Activated CD4-positive, alpha-beta memory T cell treated with anti-CD3 and anti-CD28 coated beads for 36 hours (primary cell): ENCODE measurements at regions not wholly inside any gene's neighbourhood (a gene's known extent, or its start where the extent isn't known, plus 50 kb on each side); places are given as distances from the start of the nearest gene placed in this dataset.

Source experiments
- CTCF ChIA-PET: fragments of 350-600 bp; sonication (Branson Sonifier 250); formaldehyde crosslinking; loops from one replicate; lab custom pipeline; 2021; ENCODE audit warnings: antibody characterized with exemption, inconsistent platforms; lab: Charles Lee
- POLR2A ChIA-PET: fragments of 350-600 bp; sonication (Branson Sonifier 250); formaldehyde crosslinking; loops from one replicate; lab custom pipeline; 2021; ENCODE audit warnings: antibody characterized with exemption; lab: Charles Lee
- DNase-seq: peaks from one replicate; pipeline ENCODE4 v3.0.0-alpha.2; 2020
- H3K27ac Mint-ChIP-seq: one replicate; pipeline ENCODE4 v1.8.0; 2021; ENCODE audit warnings: mixed read lengths
- H3K27me3 Mint-ChIP-seq: one replicate; pipeline ENCODE4 v1.8.0; 2021; ENCODE audit warnings: mixed read lengths
- H3K36me3 Mint-ChIP-seq: one replicate; pipeline ENCODE4 v1.8.0; 2021; ENCODE audit warnings: mixed read lengths
- H3K4me1 Mint-ChIP-seq: one replicate; pipeline ENCODE4 v1.8.0; 2021; ENCODE audit warnings: low read depth, mixed read lengths
- H3K4me3 Mint-ChIP-seq: one replicate; pipeline ENCODE4 v1.8.0; 2021; ENCODE audit warnings: mild to moderate bottlenecking, mixed read lengths
- H3K9me3 Mint-ChIP-seq: one replicate; pipeline ENCODE4 v1.8.0; 2021; ENCODE audit warnings: mixed read lengths
- intact Hi-C: fragments of 100-400 bp; cut with micrococcal nuclease; formaldehyde crosslinking; loops from one replicate; pipeline ENCODE4 v1.15.1; 2023

DNA sequence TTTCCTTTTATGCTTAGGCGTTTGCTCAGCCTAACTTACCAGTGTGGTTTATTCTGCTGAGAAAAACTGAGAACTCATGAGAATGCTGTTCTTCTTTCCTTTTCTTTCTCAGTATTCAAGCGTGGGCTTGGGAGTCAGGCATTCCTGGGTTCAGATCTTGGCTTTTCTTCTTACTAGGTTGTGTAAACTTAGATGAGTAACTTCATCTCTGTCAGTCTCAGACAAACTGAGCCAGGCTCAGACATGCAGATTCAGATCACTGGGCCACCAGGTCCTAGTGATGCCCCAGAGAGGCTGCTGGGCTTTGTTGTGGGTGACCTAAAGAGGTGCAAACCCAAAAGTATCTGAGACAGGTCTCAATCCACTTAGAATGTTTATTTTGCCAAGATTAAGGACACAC is 95.8 kb upstream of the MPHOSPH6 start:
- Mint-ChIP-seq H3K36me3 (no peaks in the 10 kb centered on the region), H3K9me3 (peaks cover 3% of the 10 kb centered on the region), H3K27me3 (peaks cover 19% of the 10 kb centered on the region), H3K4me3 (no peak overlapping the region), H3K27ac (no peak overlapping the region), H3K4me1 (no peaks in the 10 kb centered on the region)
- POLR2A ChIA-PET = no interaction called here
- CTCF ChIA-PET = no interaction called here
- DNase-seq = peak; percentile 15
- intact Hi-C loops = no loop called here

DNA sequence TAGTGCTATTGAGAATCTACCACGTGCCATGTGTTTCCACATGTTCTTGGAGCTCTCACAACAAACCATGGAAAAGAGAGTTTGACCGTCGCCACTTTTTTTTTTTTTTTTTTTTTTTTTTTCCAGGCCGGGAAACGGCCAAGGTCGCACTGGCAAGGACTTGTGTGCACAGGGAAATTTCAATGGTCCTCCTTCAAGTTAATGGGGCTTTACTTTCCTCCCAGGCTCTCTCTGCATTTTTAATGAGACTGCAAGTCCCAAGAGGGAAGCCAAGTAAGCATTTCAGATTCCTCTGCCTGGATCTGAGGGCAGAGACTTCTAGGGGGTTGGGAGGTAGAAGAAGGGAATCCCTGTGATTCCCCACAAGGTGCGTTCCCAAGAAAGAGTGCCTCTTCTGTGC is 94.7 kb upstream of the MPHOSPH6 start:
- Mint-ChIP-seq H3K4me3 (no peak overlapping the region), H3K36me3 (no peaks in the 10 kb centered on the region), H3K9me3 (peaks cover 12% of the 10 kb centered on the region), H3K27ac (no peak overlapping the region), H3K4me1 (no peaks in the 10 kb centered on the region), H3K27me3 (peaks cover 11% of the 10 kb centered on the region)
- intact Hi-C loops = loop anchor here (5.0 kb wide), 1 partner anchor 953 kb away; no protein-coding TSS in a partner anchor
- ChIA-PET CTCF (interaction anchor here (1.2 to 3.9 kb wide), 17 partner anchors 8 to 1182 kb away, joined by 3 to 29 read pairs (median 9); partner anchors contain the start of gene MPHOSPH6), POLR2A (no interaction called here)
- DNase-seq = no peak

DNA sequence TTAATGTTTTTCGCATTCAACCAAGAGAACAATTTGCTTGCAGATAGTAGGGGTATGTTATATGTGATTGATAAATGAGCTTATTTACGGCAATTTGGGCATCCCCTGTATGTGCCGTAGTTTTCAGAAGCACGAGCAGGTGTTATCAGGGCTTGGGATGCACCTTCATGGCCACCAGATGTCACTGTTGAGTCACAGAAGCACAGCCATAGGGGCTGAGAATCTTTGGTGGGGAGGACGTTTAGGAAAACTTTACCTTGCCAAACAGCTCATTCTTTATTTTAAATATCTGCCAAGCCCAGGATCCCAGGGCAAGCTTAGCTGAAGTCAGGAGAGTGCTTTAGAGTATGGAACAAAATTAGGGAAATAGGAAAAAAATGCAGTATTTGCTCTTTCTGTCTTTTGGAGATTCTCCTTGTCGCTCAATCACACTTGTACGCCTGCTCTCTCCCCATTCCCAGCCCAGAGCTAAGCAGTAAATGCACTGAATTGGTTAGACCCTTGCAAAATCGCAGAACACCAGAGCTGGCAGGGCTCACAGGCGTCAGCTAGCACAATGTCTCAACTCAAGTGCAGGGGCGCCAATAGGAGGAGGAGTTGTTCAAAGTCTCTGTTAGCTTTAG is 93.6 kb upstream of the MPHOSPH6 start:
- Mint-ChIP-seq H3K4me1 (no peaks in the 10 kb centered on the region), H3K27ac (no peak overlapping the region), H3K4me3 (no peak overlapping the region), H3K9me3 (peaks cover 12% of the 10 kb centered on the region), H3K27me3 (peaks cover 11% of the 10 kb centered on the region), H3K36me3 (no peaks in the 10 kb centered on the region)
- intact Hi-C loops = loop anchor here (1.0 to 5.0 kb wide), 3 partner anchors 193 to 954 kb away; partner anchors contain the start of gene CDH13
- CTCF ChIA-PET = interaction anchor here (0.5 to 3.9 kb wide), 41 partner anchors 9 to 1183 kb away, joined by 3 to 29 read pairs (median 4); partner anchors contain the start of gene MPHOSPH6
- peak; percentile 60 for DNase-seq
- POLR2A ChIA-PET = no interaction called here

DNA sequence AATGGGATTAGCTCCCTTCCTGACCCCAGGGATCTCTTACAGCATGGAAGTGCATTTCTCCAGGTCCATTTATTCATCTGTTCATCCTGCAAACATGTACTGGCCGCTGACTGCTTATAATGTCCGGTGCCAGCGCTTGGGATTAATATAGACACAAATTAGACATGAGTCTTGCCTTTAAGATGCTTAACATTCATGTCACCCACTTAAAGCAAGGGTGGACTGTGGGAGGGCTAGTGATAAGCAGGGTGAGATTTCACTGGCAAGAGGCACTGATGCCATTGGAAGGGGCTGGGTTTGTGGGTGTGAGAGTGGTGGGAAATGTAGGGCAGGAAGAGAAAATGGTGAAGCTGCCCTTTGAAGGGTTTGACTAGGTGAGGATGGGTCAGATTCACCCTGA is 92.2 kb upstream of the MPHOSPH6 start:
- Mint-ChIP-seq H3K4me3 (no peak overlapping the region), H3K4me1 (no peaks in the 10 kb centered on the region), H3K9me3 (peaks cover 12% of the 10 kb centered on the region), H3K36me3 (no peaks in the 10 kb centered on the region), H3K27ac (no peak overlapping the region), H3K27me3 (peaks cover 16% of the 10 kb centered on the region)
- CTCF ChIA-PET = interaction anchor here (0.7 to 3.9 kb wide), 11 partner anchors 11 to 1184 kb away, joined by 3 to 29 read pairs (median 12); no protein-coding TSS in a partner anchor
- POLR2A ChIA-PET = no interaction called here
- intact Hi-C loops = loop anchor here (2.0 to 5.0 kb wide), 2 partner anchors 365 to 955 kb away; partner anchors contain the start of gene CDH13
- no peak for DNase-seq

DNA sequence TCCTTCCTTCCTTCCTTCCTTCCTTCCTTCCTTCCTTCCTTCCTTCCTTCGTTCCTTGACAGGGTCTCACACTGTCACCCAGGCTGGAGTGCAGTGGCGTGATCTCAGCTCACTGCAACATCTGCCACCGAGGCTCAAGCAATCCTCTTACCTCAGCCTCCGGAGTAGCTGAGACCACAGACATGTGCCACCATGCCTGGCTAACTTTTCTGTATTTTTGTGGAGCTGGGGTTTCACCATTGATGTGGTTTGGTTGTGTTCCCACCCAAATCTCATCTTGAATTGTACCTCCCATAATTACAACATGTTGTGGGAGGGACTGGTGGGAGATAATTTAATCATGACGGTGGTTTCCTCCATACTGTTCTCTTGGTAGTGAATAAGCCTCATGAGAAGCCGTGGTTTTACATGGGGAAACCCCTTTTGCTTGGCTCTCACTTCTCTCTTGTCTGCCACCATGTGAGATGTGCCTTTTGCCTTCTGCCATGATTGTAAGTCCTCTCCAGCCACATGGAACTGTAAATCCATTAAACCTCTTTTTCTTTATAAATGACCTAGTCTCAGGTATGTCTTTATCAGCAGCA is 90.3 kb upstream of the MPHOSPH6 start:
- Mint-ChIP-seq H3K27ac (no peak overlapping the region), H3K36me3 (no peaks in the 10 kb centered on the region), H3K27me3 (peaks cover 14% of the 10 kb centered on the region), H3K4me1 (no peaks in the 10 kb centered on the region), H3K9me3 (peaks cover 12% of the 10 kb centered on the region), H3K4me3 (no peak overlapping the region)
- intact Hi-C loops = loop anchor here (5.0 kb wide), 1 partner anchor 957 kb away; no protein-coding TSS in a partner anchor
- POLR2A ChIA-PET = no interaction called here
- no peak for DNase-seq
- CTCF ChIA-PET = interaction anchor here (0.7 kb wide), 1 partner anchor 30 kb away, joined by 3 read pairs; no protein-coding TSS in a partner anchor

DNA sequence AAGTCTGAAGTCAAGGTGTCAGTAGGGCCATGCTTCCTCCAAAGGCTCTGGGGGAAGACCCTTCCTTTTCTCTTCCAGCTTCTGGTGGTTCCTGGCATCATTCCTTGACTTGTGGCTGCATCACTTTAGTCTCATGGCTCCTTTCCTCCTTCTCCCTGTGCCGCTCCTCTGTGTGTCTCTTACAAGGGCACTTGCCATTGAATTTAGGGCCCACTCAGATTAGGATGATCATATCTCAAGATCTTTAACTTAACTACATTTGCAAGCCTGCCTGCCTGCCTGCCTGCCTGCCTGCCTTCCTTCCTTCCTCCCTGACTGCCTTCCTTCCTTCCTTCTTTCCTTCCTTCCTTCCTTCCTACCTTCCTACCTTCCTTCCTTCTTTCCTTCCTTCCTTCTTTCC is 89.7 kb upstream of the MPHOSPH6 start:
- DNase-seq = no peak
- Mint-ChIP-seq H3K9me3 (peaks cover 12% of the 10 kb centered on the region), H3K36me3 (no peaks in the 10 kb centered on the region), H3K27me3 (peaks cover 12% of the 10 kb centered on the region), H3K27ac (no peak overlapping the region), H3K4me1 (no peaks in the 10 kb centered on the region), H3K4me3 (no peak overlapping the region)
- ChIA-PET CTCF (interaction anchor here (0.7 kb wide), 1 partner anchor 29 kb away, joined by 3 read pairs; no protein-coding TSS in a partner anchor), POLR2A (no interaction called here)
- intact Hi-C loops = loop anchor here (5.0 kb wide), 1 partner anchor 958 kb away; no protein-coding TSS in a partner anchor

DNA sequence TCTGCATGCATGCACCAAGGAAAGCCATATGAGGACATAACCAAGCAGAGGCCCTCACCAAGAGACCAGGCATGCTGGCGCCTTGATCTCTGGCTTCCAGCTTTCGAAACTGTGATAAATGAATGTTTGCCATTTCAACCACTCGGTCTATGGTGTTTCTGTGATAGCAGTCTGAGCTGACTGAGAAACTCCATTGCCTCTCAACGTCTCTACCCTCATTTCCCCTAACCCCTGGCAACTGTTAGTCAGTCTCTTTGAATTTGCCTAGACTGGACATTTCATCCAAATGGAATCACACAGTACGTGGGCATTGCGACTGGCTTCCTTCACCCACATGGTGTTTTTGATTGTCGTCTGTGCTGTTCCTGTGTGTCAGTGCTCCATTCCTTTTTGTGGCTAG is 88.0 kb upstream of the MPHOSPH6 start:
- peaks cover 10% of the 10 kb centered on the region for H3K27me3 Mint-ChIP-seq
- no peaks in the 10 kb centered on the region for H3K36me3 Mint-ChIP-seq
- H3K4me3 Mint-ChIP-seq = no peak overlapping the region
- DNase-seq = no peak
- POLR2A ChIA-PET = no interaction called here
- H3K9me3 Mint-ChIP-seq = peaks cover 12% of the 10 kb centered on the region
- no peak overlapping the region for H3K27ac Mint-ChIP-seq
- intact Hi-C loops = no loop called here
- CTCF ChIA-PET = no interaction called here
- no peaks in the 10 kb centered on the region for H3K4me1 Mint-ChIP-seq

DNA sequence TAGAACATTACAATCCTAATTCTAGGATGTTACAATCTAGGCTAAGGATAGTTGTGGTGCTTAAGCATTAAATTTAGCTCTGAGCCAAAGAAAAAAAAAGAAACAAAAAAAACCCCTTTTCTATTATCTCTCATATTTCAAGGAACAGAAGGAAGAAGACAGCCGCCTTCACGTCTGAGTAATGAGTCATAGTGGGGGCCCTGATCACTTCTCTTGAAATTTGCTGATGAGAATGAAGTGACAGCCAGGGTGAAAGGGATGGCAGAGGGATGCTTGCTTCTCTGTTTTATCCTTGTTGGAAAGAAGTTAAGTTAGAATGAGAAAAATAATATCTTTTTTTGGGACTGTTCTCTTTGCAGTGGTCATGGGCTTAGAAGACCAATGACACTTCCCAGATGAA is 82.6 kb upstream of the MPHOSPH6 start:
- CTCF ChIA-PET = no interaction called here

DNA sequence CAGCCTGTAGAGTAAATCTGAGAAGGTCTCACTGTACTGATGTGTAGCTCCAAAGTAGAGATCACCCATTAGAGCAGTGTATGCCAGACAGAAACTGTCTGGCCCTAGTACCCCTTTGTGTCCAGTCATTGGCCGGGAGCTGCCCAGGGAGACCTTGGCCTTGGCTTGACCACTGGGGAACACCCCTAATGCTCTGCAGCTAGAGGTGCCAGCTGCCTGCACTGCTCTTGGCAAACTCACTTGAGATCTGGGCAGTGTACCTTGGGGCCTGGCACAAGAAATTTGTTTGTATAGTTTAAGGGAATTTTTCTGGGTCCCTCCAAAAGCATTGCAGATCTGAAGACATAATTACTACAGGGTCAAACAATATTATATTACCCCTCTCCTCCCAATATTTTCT is 78.7 kb upstream of the MPHOSPH6 start:
- intact Hi-C loops = no loop called here
- no peak for DNase-seq
- Mint-ChIP-seq H3K36me3 (no peaks in the 10 kb centered on the region), H3K4me3 (no peak overlapping the region), H3K9me3 (peaks cover 10% of the 10 kb centered on the region), H3K27me3 (peaks cover 3% of the 10 kb centered on the region), H3K4me1 (no peaks in the 10 kb centered on the region), H3K27ac (no peak overlapping the region)
- CTCF ChIA-PET = interaction anchor here (1.1 to 1.8 kb wide), 2 partner anchors 15 to 19 kb away, joined by 4 to 10 read pairs; no protein-coding TSS in a partner anchor
- POLR2A ChIA-PET = no interaction called here

More for the DNA sequence above, 82.6 kb upstream of the MPHOSPH6 start:
- Mint-ChIP-seq H3K4me3 (no peak overlapping the region), H3K36me3 (no peaks in the 10 kb centered on the region), H3K27me3 (peaks cover 5% of the 10 kb centered on the region), H3K4me1 (no peaks in the 10 kb centered on the region), H3K27ac (no peak overlapping the region), H3K9me3 (no peaks in the 10 kb centered on the region)
- intact Hi-C loops = no loop called here
- DNase-seq = no peak
- POLR2A ChIA-PET = no interaction called here

DNA sequence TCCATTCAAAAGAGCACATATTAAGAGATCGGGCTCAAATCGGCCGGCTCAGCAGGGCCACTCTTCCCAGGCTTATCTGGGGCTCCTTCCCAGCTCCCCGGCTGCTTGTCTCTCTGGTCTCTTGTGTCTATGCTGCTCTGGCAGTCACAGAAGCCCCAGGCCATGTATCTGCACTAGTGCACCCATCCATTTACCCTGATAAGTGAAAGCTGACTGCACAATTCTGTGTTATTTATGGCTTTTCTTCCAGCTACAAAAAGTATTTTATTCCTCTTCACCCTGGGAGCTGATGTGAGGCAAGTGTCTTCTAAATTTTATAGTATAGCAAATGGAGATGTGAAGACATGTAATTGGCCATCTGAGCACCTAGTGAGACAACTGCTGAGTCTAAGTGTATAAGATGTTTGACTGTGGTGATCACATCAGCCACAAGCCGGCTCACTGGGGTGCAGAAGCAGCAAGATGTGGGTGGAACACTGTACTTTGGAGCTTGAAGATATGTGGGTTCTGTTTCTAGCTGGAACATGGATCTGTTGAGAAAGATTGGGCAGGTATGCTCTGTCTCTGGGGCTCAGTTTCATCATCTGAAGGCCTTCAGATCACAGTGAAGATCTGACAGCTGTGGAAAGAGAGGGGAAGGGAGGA is 78.1 kb upstream of the MPHOSPH6 start:
- H3K27me3 Mint-ChIP-seq = peaks cover 2% of the 10 kb centered on the region
- no peak overlapping the region for H3K4me3 Mint-ChIP-seq
- ChIA-PET CTCF (interaction anchor here (1.1 to 1.8 kb wide), 2 partner anchors 16 to 18 kb away, joined by 4 to 10 read pairs; no protein-coding TSS in a partner anchor), POLR2A (no interaction called here)
- intact Hi-C loops = no loop called here
- H3K36me3 Mint-ChIP-seq = no peaks in the 10 kb centered on the region
- H3K27ac Mint-ChIP-seq = no peak overlapping the region
- peaks cover 13% of the 10 kb centered on the region for H3K9me3 Mint-ChIP-seq
- no peak for DNase-seq
- no peaks in the 10 kb centered on the region for H3K4me1 Mint-ChIP-seq

DNA sequence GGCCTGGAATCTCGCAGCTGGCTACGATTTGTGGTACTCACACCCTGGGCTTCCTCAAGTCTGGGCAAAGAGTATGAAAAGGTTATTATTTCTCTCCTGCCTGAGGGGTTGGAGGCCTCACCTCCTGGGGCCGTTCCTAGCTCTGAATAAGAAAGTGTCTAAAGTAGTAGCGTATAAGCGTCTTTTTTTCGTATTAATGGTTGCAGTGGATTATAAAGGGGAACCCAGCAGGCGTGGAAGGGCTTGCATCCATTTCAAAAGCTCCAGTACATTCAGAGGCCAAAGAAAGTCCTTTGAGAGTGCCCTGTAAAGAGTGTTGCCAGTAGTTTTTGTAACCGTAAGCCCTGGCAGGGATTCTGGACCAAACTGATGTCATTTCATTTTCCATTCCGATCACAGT is 72.2 kb upstream of the MPHOSPH6 start:
- H3K4me3 Mint-ChIP-seq = no peak overlapping the region
- no peak overlapping the region for H3K27ac Mint-ChIP-seq
- ChIA-PET CTCF (interaction anchor here (1.2 to 2.2 kb wide), 2 partner anchors 12 to 21 kb away, joined by 3 to 11 read pairs; no protein-coding TSS in a partner anchor), POLR2A (no interaction called here)
- no peaks in the 10 kb centered on the region for H3K36me3 Mint-ChIP-seq
- no peak for DNase-seq
- intact Hi-C loops = no loop called here
- H3K9me3 Mint-ChIP-seq = peaks cover 13% of the 10 kb centered on the region
- no peaks in the 10 kb centered on the region for H3K4me1 Mint-ChIP-seq
- H3K27me3 Mint-ChIP-seq = peaks cover 12% of the 10 kb centered on the region
